Fibroblast of skin of scalp (primary cell): ENCODE measurements at regions not wholly inside any gene's neighbourhood (a gene's known extent, or its start where the extent isn't known, plus 50 kb on each side); places are given as distances from the start of the nearest gene placed in this dataset.
"Not testable (repeated sequence)": the region's sequence is repeated elsewhere in the genome, so short reads cannot be mapped to it uniquely, and the experiment has no call there.

Source experiments
- DNase-seq: peaks from one replicate; pipeline ENCODE4 v3.0.0-alpha.2; 2013

DNA sequence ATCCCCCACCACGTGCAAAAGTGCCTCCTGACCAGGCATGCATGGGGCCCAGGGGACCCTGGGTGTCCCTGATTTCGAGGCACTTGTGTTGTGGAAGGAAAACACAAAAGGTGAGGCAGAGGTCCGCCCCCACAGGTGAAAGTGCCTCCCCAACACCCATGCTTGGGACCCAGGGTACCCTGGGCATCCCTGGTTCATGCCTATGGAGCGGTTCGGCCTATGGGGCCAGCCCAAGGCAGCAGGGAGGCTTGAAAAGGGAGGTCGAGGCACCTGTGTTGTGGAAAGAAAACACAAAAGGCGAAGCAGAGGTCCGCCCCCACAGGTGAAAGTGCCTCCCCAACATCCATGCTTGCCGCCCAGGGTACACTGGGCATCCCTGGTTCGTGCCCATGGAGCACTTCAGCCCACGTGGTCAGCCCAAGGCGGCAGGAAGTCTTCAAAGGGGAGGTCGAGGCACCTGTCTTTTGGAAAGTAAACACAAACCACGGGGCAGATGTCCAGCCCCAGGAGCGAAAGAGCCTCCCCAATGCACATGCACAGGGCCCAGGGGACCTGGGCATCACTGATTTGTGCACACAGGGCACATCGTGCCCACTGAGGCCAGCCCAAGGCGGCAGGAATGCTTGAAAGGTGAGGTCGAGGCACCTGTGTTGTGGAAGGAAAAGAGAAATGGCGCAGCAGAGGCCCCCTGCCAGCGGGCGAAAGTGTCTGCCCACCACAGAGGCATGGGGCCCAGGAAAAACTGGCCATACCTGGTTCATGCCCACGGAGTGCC is 375.5 kb downstream of the ALG10 start:
- DNase-seq = no peak

DNA sequence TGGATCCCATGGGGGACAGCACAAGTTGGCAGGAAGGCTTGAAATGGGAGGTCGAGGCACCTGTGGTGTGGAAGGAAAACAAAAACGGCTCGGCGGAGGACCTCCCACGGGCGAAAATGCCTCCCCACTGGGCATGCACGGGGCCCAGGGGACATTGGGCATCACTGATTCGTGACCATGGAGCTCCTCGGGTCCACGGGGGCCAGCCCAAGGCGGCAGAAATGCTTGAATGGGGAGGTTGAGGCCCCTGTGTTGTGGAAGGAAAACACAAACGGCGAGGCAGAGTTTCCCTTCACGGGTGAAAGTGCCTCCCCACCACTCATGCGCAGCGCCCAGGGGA is 376.0 kb downstream of the ALG10 start:
- DNase-seq = no peak

DNA sequence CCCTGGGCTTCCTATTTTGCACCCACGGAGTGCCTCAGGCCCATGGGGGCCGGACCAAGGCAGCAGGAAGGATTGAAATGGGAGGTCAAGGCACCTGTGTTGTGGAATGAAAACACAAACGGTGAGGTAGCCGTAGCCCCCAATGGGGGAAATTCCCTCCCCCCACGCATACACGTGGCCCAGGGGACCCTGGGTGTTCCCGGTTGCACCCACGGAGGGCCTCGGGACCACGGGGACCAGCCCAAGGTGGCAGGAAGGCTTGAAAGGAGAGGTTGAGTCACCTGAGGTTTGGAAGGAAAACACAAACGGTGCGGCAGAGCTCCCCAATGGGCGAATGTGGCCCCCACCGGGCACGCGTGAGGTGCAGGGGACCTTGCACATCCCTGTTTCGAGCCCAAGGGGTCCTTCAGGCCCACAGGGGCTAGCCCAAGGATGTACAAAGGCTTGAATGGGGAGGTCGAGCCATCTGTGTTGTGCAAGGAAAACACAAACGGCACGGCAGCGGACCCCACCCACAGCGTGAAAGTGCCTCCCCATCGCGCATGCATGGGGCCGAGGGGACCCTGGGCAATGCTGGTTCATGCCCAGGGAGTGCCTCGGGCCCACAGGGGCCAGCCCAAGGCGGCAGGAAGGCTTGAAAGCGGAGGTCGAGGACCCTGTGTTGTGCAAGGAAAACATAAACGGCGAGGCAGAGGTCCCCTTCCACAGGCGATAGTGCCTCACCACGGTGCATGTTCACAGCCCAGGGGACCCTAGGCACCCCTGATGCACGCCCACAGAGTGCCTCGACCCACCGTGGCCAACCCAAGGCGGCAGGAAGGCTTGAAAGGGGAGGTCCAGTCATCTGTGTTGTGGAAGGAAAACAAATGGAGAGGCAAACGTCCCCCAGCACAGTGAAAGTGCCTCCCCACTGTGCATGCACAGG is 376.7 kb downstream of the ALG10 start:
- DNase-seq = no peak

DNA sequence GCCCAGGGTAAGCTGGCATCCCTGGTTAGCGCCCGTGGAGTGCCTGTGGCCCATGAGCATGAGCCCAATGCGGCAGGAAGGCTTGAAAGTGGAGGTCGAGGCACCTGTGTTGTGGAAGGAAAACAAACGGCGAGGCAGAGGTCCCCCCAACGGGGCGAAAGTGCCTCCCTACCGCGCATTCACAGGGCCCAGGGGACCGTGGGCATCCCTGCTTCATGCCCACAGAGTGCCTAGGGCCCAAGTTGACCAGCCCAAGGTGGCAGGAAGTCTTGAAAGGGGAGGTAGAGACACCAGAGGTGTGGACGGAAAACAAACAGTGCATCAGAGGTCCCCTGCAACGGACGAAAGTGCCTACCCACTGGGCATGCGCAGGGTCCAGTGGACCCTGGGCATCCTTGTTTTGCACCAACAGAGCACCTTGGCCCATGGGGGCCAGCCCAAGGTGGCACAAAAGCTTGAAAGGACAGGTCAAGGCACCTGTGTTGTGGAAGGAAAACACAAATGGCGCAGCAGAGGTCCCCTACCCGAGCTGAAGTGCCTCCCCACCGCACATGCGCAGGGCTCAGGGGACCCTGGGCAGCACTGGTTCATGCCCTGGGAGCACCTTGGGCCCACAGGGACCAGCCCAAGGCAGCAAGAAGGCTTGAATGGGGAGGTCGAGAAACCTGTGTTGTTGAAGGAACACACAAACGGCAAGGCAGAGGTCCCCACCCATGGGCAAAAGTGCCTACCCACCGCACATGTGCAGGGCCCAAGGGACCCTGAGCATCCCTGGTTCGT is 377.5 kb downstream of the ALG10 start:
- DNase-seq = no peak

DNA sequence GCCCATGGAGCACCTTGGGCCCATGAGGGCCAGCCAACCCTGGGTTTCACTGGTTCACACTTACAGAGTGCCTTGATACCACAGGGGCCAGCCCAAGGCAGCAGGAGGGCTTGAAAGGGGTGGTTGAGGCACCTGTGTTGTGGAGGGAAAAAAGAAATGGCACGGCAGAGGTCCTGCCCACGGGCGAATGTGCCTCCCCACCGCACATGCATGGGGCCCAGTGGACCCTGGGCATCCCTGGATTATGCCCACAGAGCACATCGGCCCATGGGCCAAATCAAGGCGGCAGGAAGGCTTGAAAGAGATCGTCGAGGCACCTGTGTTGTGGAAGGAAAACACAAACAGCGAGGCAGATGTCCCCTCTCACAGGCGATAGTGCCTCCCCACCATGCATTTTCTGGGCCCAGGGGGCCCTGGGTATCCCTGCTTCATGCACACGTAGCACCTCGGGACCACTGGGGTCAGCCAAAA is 378.1 kb downstream of the ALG10 start:
- no peak for DNase-seq

DNA sequence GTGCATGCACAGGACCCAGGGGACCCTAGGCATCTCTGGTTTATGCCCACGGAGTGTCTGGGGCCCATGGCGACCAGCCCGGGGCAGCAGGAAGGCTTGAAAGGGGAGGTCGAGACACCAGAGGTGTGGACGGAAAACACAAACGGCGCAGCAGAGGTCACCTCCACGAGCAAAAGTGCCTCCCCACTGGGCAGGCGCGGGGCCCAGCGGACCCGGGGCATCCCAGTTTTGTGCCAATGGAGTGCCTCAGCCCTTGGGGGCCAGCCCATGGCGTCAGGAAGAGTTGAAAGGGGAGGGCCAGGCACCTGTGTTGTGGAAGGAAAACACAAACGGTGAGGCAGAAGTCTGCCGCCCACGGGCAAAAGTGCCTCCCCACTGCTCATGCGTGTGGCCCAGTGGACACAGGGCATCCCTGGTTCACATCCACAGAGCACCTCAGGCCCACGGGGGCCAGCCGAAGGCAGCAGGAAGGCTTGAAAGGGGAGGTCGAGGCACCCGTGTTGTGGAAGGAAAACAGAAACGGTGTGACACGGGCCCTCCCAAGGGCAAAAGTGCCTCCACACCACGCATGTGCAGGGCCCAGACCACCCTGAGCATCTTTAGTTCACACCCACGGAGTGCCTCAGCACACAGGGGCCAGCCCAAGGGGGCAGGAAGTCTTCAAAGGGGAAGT is 378.8 kb downstream of the ALG10 start:
- no peak for DNase-seq

DNA sequence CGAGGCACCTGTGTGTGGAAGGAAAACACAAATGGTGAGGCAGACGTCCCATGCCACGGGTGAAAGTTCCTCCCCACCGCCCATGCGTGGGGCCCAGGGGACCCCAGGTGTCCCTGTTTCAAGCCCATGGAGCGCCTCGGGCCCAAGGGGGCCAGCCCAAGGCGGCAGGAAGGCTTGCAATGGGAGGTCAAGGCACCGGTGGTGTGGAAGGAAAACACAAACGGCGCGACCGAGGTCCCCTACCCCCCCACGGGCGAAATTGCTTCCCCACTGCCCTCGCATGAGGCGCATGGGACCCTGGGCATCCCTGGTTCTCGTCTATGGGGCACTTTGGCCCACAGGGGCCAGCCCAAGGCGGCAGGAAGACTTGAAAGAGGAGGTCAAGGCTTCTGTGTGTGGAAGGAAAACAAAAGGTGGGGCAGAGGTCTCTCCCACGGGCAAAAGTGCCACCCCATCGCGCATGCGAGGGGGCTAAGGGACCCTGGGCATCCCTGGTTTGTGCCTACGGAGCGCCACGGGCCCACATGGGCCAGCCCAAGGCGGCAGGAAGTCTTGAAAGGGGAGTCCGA is 379.4 kb downstream of the ALG10 start:
- no peak for DNase-seq

DNA sequence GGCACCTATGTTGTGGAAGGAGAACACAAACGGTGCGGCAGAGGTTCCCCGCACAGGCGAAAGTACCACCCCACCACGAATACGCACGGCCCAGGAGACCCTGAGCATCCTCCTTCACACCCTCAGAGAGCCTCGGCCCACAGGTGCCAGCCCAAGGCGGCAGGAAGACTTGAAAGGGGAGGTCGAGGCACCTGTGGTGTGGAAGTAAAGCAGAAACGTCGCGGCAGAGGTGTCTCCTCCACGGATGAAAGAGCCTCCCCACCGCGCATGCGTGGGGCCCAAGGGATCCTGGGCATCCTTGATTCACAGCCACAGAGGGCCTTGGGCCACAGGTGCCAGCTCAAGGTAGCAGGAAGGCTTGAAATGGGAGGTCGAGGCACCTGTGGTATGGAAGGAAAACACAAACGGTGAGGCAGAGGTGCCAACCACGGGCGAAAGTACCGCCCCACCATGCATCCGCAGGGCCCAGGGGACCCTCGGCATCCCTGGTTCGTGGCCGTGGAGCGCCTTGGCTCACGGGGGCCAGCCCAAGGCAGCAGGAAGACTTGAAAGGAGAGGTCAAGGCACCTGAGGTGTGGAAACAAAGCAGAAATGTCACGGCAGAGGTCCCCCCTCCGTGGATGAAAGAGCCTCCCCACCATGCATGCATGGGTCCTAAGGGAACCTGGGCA is 380.1 kb downstream of the ALG10 start:
- no peak for DNase-seq

DNA sequence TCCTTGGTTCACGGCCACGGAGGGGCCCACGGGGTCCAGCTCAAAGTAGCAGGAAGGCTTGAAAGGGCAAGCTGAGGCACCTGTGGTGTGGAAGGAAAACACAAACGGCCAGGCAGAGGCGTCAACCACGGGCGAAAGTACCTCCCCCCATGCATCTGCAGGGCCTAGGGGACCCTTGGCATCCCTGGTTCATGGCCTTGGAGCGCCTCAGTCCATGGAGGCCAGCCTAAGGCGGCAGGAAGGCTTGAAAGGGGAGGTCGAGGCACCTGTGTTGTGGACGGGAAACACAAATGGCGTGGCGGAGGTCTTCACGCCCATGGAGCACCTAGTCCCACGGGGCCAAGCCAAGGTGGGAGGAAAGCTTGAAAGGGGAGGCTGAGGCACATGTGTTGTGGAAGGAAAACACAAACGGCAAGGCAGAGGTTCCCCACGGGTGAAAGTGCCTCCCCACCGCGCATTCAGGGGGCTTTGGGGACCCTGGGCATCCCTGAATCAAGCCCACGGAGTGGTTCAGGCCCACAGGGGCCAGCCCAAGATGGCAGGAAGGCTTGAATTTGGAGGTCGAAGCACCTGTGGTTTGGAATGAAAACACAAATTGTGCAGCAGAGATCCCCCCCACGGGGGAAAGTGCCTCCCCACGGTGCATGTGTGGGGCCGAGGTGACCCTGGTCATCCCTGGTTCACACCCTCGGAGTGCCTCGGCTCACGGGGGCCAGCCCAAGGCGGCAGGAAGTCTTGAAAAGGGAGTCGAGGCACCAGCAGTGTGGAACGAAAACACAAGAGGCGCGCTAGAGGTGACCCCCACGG is 380.8 kb downstream of the ALG10 start:
- no peak for DNase-seq

DNA sequence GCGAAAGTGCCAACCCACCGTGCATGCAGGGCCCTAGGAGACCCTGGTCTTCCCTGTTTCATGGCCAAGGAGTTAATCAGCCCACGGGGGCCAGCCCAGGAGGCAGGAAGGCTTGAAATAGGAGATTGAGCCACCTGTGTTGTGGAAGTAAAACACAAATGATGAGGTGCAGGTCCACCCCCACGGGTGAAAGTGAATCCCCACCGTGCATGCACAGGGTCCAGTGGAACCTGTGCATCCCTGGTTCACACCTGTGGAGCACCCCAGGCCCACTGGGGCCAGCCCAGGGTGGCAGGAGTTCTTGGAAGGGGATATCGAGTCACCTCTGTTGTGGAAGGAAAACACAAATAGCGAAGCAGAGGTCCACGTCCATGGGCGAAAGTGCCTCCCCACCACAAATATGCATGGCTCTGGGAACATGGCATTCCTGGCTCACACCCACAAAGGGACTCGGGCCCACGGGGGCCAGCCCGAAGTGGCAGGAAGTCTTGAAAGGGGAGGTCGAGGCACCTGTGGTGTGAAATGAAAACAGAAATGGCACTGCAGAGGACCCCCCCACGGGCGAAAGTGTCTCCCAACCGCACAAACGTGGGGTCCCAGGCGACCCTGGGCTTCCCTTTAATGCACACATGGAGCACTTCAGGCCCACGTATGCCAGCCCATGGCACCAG is 381.5 kb downstream of the ALG10 start:
- DNase-seq = no peak

DNA sequence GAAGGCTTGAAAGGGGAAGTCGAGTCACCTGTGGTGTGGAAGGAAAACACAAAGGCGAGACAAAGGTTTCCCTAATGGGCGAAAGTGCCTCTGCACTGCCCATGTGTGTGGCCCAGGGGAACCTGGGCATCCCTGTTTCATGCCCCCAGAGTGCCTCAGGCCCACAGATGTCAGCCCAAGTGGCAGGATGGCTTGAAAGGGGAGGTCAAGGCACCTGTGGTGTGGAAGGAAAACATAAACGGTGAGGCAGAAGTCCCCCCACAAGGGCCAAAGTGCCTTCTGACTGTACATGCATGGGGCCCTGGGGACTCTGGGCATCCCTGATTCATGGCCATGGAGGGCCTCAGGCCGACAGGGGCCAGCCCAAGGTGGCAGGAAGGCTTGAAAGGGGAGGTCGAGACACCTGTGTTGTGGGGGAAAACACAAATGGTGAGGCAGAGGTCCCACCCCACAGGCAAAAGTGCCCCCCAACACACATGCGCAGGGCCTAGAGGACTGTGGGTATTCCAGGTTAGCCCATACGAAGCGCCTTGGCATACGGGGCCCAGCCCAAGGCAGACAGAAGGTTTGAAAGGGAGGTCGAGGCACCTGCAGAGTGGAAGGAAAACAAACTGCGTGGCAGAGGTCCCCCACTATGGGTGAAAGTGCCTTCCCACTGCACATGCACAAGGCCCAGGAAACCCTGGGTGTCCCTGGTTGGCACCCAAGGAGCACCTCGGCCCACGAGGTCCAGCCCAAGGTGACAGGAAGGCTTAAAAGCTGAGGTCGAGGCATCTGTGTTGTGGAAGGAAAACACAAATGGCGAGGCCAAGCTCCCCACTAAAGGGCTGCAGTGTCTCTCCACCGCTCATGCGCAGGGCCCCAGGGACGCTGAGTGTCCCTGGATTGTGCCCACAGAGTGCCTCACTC is 382.3 kb downstream of the ALG10 start:
- no peak for DNase-seq

DNA sequence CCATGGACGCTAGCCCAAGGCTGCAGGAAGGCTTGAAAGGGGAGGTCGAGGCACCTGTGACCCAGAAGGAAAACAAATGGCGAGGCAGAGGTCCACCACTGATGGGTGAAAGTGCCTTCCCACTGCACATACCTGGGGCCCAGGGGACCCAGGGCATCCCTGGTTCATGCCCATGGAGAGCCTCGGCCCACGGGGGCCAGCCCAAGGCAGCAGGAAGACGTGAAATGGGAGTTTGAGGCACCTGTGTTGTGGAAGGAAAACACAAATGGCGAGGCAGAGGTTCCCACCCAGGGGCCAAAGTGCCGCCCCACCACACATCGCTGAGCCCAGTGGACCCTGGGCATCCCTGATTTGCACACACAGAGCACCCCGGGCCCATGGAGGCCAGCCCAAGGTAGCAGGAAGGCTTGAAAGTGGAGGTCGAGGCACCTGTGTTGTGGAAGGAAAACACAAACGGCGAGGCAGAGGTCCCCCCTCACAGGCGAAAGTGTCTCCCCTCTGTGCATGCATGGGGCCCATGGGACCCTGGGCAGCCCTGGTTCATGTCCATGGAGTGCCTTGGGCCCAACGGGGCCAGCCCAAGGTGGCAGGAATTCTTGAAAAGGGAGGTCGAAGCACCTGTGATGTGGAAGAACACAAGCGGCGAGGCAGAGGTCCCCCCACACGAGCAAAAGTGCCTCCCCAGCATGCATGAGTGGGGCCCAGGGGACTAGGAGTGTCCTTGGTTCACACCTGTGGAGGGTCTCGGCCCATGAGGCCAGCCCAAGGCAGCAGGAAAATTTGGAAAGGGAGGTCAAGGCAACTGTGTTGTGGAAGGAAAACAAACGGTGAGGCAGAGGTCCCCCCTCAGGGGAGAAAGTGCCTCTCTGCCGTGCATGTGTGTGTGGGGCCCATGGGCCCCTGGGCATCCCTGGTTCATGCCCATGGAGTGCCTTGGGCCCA is 383.3 kb downstream of the ALG10 start:
- no peak for DNase-seq

DNA sequence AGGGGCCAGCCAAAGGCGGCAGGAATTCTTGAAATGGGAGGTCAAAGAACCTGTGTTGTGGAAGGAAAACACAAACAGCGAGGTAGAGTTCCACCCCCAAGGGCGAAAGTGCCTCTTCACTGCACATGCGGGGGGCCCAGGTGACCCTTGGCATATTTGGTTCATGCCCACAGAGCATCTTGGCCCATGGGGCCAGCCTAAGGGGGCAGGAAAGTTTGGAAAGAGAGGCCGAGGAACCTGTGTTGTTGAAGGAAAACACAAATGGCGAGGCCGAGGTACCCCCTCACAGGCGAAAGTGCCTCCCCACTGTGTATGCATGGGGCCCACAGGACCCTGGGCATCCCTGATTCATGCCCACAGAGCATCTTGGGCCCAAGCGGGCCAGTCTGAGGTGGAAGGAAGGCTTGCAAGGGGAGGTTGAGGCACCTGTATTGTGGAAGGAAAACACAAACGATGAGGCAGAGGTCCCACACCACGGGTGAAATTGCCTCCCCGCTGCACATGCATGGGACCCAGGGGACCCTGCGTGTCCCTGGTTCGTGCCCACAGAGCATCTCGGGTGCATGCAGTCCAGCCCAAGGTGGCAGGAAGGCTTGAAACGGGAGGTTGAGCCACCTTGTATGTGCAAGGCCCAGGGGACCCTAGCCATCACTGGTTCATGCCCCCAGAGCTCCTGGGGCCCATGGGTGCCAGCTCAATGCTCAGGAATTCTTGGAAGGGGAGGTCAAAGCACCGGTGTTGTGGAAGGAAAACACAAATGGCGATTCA is 384.1 kb downstream of the ALG10 start:
- DNase-seq = no peak

DNA sequence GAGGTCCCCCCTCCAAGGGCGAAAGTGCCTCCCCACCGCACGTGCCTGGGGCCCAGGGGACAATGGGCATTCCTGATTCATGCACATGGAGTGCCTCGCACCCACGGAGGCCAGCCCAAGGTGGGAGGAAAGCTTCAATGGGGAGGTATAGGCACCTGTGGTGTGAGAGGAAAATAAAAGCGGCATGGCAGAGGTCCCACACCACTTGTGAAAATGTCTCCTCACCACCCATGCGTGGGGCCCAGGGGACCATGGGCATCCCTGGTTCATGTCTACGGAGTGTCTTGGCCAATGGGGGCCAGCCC is 384.7 kb downstream of the ALG10 start:
- DNase-seq = no peak

DNA sequence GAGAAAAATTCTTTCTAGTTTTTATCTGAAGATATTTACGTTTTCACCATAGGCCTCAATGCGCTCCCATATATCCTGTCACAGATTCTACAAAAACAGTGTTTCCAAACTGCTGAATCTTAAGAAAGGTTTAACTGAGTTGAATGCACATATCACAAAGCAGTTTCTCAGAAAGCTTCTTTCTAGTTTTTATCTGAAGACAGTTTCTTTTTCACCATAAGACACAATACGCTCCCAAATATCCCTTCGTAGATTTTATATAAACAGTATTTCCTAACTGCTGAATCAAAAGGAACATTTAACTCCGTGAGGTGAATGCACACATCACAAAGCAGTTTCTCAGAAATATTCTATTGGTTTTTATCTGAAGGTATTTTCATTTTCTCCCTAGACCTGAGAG is 385.5 kb downstream of the ALG10 start:
- DNase-seq = no peak

DNA sequence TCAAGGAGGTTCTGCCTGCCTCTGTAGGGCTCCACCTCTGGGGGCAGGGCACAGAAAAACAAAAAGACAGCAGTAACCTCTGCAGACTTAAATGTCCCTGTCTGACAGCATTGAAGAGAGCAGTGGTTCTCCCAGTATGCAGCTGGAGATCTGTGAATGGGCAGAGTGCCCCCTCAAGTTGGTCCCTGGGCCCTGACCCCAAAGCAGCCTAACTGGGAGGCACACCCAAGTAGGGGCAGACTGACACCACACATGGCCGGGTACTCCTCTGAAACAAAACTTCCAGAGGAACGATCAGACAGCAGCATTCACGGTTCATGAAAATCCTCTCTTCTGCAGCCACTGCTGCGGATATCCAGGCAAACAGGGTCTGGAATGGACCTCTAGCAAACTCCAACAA is 409.2 kb downstream of the ALG10 start:
- DNase-seq = not testable (repeated sequence)
